HG03342 (cell line): ENCODE measurements at regions not wholly inside any gene's neighbourhood (a gene's known extent, or its start where the extent isn't known, plus 50 kb on each side); places are given as distances from the start of the nearest gene placed in this dataset.
"Not testable (repeated sequence)": the region's sequence is repeated elsewhere in the genome, so short reads cannot be mapped to it uniquely, and the experiment has no call there.

Experiments
- ATAC-seq: cut with Tn5 transposase; IDR thresholded peaks from one replicate; pipeline ENCODE4 v1.9.1; 2021; ENCODE audit warnings: mild to moderate bottlenecking, moderate library complexity; ENCODE audit not compliant: unreplicated experiment

DNA sequence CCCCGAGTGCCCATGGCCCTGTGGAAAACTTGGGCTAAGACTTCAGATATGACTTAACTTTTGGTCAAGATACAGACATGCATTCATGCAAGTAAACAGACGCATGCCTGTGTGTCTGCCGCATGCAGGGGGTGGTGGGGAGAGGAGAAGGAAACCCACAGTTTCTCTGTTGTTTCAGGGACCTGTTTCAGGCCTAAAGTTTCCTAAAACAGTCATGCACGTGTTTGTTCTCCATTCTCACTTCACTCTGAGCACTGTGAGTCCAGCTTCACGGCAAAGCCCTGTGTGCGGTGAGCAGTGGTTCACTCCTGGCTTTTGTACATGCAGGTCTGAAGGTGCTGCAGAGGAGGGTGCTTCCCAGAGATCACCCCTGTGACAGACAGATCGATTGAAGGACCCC lies 158.7 kb downstream of the FOXL1 start:
- no peak for ATAC-seq

DNA sequence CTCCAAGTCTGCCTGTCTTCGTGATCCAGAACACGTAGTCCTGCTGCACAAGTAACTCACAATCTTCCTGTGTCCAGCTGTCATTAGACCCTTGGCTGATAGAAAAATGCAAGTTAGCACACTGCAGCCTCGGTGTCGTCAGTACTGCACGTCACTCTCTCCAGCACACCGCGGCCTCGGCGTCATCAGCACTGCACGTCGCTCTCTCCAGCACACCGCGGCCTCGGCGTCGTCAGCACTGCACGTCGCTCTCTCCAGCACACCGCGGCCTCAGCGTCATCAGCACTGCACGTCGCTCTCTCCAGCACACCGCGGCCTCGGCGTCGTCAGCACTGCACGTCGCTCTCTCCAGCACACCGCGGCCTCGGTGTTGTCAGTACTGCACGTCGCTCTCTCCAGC lies 160.0 kb downstream of the FOXL1 start:
- ATAC-seq: not testable (repeated sequence)

DNA sequence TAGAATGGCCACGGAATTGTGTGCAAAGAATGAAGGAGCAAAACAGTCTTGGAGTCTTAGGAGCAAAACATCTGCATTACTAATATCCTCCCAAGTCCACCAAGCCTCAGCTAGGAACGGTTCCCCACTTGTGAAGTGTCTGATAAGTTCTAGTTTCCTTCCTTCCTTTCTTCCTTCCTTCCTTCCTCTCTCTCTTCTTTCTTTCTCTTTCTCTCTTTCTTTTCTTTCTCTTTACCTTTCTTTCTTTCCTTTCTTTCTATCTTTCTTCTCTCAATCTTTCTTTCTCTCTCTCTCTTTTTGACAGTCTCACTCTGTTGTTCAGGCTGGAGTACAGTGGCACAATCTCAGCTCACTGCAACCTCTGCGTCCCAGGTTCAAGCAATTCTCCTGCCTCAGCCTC lies 160.8 kb downstream of the FOXL1 start:
- ATAC-seq: no peak

- ATAC-seq: no peak
These were observed 161.5 kb downstream of the FOXL1 start for GRCh38 chr16:86739808-86740207.

- no peak for ATAC-seq
These were observed 161.9 kb downstream of the FOXL1 start for GRCh38 chr16:86740298-86740697.

DNA sequence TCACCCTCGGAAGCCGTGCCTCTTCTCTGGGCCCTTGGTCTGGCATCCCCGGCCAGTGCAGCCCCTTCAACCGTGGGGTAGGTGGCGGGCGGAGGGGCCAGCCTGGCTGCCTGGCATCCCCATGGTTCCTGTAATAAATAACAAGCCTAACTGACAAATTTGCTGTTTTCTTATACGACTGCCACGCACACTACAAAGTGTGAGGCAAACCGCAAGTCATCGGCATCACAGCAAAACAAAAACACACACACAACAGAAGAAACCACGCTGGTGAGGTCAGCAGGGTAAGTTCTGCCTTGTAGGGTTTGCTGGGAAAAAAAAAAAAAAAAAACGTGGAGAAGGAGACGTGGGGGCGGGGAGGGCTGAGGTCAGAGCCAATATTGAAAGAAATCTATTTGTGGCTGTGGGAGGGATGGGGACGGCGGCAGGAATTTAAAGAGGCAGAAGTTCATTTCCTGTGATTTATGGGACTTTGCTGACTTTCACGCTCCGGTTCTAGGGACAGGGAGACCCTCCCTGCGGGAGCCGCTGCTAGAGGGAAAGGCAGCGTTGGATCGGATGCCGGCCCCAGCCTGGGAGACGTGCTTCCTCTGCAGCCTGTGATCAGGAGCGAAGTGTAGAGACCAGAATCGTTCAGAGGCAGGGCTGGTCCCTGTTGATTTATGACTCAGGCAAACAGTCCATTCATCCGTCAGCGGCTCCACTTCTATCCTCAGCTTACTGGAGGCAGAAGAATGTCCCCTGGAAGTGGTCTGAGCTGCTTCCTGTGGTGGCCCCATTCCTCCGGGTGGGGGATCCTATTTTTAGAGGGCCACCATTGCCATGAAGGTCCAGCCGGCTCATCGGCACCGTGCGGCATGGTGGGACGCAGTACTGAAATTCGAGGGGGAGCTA lies 162.8 kb downstream of the FOXL1 start:
- ATAC-seq: no peak

DNA sequence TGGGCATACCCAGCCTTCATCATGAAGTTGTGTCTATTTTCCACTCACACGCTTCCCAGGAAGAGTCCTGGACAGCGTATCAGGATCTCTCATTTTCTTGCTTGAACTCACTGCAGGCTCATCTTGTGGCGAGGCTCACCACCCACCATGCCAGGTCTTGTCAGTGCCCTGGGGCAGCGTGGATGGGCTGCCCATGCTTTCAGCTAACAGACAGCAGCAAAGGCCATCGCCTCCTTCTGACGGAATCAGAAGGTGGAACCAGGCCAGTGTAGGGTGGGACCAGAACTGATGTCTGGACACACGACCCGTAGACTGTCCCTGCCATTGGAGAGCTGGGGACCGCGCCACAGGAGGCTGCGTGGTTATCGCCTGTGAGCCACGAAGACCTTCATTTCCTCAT lies 169.4 kb downstream of the FOXL1 start:
- no peak for ATAC-seq

DNA sequence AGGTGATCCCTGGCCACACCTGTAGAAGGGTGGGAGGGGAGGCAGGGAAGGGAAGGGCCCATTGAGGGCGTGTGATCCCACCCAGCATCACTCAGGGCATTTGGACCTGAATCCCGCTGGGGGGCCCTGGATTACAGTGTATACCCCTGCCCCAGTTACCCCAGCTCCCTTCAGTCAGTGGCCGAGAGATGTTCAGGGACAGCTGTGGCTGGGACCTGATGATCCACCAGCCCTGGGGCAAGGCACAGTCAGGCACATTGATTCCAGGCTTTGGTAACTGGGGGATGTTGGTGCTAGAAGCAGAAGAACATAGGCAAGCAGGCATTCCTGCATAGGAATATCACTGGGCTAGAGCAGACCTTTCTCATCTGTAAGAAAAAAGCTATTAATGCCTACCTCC lies 170.3 kb downstream of the FOXL1 start:
- ATAC-seq: no peak

- no peak for ATAC-seq
These were observed 173.0 kb downstream of the FOXL1 start for GRCh38 chr16:86751076-86752030.

- no peak for ATAC-seq
These were observed 174.3 kb downstream of the FOXL1 start for GRCh38 chr16:86752582-86753175.

- ATAC-seq: no peak
These were observed 175.1 kb downstream of the FOXL1 start for GRCh38 chr16:86753399-86753798.

DNA sequence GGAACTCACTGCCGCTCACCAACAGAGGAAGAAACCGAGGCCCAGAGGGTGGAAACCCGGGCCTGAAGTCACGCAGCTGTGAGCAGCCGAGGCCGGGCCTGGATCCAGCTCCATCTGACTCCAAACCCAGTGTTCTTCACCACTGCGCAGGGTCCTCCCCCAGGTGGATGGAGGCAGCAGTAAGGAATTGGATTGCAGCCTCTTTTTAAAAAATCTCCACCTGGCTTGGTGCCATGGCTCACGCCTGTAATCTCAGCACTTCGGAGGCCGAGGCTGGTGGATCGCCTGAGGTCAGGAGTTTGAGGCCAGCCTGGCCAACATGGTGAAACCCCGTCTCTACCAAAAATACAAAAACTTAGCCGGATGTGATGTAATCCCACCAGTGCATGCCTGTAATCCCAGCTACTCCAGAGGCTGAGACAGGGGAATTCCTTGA lies 177.2 kb downstream of the FOXL1 start:
- no peak for ATAC-seq

- no peak for ATAC-seq
These were observed 178.7 kb downstream of the FOXL1 start for GRCh38 chr16:86756882-86757703.

DNA sequence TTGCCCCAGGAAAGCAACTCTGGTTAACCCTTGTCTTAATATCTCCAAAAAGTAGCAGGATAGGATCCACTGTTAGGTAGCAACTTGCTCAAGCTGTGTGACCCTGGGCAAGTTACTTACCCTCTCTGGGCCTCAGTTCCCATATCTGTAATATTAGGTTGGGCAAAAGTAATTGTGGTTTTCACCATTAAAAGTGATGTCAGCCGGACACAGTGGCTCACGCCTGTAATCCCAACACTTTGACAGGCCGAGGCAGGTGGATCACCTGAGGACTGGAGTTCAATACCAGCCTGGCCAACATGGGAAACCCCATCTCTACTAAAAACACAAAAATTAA lies 179.3 kb downstream of the FOXL1 start:
- no peak for ATAC-seq

DNA sequence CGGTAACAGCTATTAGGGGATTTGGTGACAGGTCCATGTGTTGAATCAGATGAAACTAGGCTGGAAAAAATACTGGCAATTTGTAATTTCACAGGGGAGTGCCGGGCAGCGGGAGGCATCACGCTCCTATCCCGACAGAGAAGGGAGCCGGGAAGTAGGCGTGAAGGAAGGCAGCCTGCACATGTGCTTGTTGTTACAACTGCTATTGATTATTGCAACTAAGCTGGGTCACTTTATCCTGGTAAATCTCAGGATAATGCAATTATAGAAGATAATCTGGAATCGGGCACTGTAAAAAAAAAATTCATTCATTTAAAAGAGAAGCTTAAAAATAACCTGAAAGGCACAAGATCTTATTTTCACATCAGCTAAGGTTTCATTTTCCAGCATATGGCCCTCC lies 180.6 kb downstream of the FOXL1 start:
- ATAC-seq: no peak

DNA sequence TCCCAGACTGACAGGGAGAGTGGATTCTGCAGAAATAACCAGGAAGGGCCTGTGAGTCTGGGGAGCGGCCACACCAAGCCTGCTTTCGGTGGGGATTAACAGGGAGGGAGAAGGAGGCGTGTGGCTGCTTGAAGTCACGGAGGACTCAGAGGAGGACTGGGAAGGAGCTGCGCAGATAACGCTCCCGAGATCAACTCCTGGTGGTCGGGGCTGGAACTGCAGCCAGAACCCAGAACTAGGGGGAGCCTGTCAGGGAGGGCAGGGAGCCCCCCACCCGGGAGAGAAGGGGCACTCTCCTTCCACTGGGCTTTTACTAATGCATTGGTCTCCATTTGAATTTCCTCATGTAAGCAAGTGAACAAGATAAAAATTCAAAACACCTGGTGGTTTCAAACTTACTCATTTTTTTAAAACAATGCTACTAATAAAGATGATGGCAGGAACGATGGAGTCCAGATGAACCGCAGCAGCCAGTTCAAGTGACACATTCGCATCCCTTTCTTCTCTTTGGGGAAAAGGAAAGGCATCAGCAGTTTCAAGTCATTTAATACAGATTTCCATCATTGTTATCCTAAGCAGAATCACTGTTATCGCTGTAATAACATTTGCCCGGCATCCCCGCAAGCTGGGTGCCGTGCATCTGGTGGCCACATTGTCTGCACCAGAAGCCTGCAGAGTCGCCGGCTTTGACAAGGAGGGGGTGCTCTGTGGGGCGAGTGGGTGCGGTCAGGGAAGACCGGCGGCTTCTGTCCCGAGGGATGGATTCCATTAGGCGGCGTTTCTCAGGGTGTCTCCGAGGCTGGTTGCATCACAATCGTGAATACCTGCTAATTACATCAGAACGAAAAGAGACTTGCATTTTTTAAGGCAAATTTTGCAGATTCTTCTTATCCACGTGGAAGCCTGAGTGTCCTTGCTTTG lies 183.0 kb downstream of the FOXL1 start:
- ATAC-seq: no peak

GRCh38 chr16:86762095-86762494 lies 183.7 kb downstream of the FOXL1 start:
- ATAC-seq: no peak

DNA sequence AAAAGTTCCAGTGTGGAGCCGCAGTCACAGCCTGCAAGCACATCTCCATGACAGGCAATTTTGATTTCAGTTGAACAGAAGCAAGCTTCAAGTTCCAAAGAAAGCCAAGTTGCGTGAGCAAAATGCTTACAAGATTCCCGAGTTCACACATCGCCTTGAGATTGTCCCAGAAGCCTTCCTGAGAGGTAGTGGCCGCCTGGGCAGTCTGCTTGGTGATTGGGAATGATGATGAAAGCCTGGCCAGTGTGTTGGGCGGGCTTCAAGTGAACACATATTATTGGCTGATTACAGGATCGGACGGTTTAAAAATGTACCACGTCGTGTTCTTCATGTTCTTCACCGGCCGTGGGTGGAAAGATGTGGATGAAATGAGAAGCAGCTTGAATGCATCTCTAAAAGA lies 185.5 kb downstream of the FOXL1 start:
- ATAC-seq: no peak

DNA sequence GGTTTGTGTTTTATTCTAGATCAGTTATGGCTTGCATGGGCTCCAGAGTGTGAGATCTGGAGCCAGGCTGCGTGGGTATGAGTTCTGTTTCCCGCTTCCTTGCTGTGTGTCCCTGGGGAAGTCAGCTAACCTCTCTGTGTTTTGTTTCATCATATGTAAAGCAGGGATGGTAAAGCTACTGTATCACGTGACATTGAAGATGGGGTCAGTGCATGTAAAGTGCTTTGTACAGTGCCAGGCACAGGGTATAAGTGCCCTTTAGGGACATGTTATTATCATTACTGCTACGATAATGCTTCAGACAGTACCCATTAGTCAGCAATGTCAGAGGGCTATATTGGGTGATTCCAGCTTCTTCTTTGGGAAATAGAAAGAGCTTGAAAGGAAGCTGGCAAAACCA lies 186.2 kb downstream of the FOXL1 start:
- ATAC-seq: no peak
